ENCODE measurements at regions not wholly inside any gene's neighbourhood (a gene's known extent, or its start where the extent isn't known, plus 50 kb on each side); places are given as distances from the start of the nearest gene placed in this dataset.
A peak's percentile ranks its signal among the peaks of the same experiment; 100 is the strongest.
"Not testable (repeated sequence)": the region's sequence is repeated elsewhere in the genome, so short reads cannot be mapped to it uniquely, and the experiment has no call there.

DNA sequence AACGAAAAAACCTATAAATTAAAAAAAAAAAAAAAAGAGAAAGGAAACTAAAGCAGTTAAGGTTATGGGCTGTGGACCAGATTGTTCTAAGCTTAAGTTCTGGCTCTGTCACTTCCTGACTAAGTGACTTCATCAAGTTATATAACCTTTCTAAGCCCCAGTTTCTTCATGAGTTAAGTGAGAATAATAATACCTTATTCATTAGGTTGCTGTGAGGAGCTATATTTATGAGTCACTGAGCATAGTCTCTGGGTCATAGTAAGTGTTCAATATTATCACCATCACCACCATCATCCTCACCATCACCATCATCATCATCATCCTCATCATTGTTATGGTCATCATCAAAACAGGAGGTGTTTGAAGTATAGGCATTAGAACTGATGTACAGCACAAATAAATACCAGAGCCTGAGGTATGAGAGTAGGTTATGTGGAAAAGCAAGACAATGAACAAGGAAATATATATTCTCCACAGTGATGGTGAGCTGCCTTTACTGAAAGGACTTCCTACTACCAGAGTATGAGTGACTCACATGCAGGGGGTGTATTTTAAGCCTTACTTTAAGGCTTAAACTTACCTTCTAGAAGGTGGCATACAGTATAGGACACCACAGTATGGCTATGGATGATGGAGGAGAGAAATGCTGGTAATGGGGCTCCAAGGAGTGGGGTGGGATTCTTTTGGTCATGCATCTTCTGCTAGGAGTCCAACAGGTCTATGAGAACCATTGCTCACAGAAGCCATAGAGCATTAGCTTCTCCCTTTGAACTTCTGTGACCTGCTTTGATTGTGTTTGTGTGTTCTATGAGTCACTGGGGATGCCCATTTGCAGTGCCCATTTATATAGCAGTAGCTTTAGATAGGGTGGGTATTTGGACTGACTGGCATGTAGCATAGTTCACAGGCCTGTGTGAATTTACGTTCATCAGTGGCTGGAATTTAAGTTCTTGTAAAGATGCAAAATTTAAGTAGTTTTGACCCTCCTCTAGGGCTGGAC is 104.4 kb downstream of the KLF5 start:
- H3K9ac ChIP-seq (ENCODE audit: low read length), result no peak overlapping the region
- no peaks in the 10 kb centered on the region for H3K9me3 ChIP-seq (ENCODE audit: control insufficient read depth, low read length)
- H3K27me3 ChIP-seq (replicated peaks; ENCODE audit: control insufficient read depth, insufficient read depth, low read length), result no peaks in the 10 kb centered on the region
- DNase-seq (ENCODE audit: low read depth), result no peak
- H3K36me3 ChIP-seq (ENCODE audit: control insufficient read depth, insufficient read depth, low read length, severe bottlenecking), result no peaks in the 10 kb centered on the region
- H3K4me1 ChIP-seq (ENCODE audit: control insufficient read depth, insufficient read depth, low read length), result no peaks in the 10 kb centered on the region
- H3K4me3 ChIP-seq (ENCODE audit: low read length), result no peak overlapping the region

DNA sequence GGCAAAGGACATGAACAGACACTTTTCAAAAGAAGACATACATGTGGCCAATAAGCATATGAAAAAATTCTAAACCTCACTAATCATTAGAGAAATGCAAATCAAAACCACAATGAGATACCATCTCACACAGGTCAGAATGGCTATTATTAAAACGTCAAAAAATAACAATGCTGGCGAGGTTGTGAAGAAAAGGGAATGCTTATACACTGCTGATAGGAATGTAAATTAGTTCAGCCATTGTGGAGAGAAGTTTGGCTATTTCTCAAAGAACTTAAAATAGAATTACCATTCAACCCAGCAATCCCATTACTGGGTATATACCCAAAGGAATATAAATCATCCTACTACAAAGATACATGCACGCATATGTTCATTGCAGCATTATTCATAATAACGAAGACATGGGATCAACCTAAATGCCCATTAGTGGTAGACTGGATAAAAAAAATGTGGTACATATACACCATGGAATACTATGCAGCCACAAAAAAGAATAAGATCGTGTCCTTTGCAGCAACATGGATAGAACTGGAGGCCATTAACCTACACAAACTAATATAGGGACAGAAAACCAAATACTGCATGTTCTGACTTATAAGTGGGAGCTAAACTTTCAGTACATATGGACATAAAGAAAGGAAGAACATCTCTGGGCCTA is 101.7 kb downstream of the KLF5 start:
- not testable (repeated sequence) for H3K4me1 ChIP-seq (ENCODE audit: control insufficient read depth, insufficient read depth, low read length); H3K27me3 ChIP-seq (replicated peaks; ENCODE audit: control insufficient read depth, insufficient read depth, low read length); H3K4me3 ChIP-seq (ENCODE audit: low read length); H3K9me3 ChIP-seq (ENCODE audit: control insufficient read depth, low read length); H3K36me3 ChIP-seq (ENCODE audit: control insufficient read depth, insufficient read depth, low read length, severe bottlenecking); H3K9ac ChIP-seq (ENCODE audit: low read length); DNase-seq (ENCODE audit: low read depth)

DNA sequence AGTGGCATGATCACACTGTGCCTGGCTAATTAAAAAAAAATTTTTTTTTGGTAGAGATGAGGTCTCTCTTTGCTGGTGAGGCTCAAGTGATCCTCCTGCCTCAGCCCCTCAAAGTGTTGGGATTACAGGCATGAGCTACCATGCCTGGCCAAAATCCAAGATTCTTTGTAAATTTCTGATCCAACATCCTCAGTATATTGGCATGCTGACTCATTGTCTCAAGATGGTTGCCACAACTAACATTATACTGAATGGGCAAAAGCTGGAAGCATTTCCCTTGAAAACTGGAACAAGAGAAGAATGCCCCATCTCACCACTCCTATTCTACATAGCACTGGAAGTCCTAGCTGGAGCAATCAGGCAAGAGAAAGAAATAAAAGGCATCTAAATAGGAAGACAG is 100.0 kb downstream of the KLF5 start:
- DNase-seq (ENCODE audit: low read depth), result peak; percentile 46
- no peak overlapping the region for H3K4me3 ChIP-seq (ENCODE audit: low read length)
- H3K27me3 ChIP-seq (replicated peaks; ENCODE audit: control insufficient read depth, insufficient read depth, low read length), result no peaks in the 10 kb centered on the region
- H3K9me3 ChIP-seq (ENCODE audit: control insufficient read depth, low read length), result no peaks in the 10 kb centered on the region
- no peaks in the 10 kb centered on the region for H3K4me1 ChIP-seq (ENCODE audit: control insufficient read depth, insufficient read depth, low read length)
- no peak overlapping the region for H3K9ac ChIP-seq (ENCODE audit: low read length)
- no peaks in the 10 kb centered on the region for H3K36me3 ChIP-seq (ENCODE audit: control insufficient read depth, insufficient read depth, low read length, severe bottlenecking)

DNA sequence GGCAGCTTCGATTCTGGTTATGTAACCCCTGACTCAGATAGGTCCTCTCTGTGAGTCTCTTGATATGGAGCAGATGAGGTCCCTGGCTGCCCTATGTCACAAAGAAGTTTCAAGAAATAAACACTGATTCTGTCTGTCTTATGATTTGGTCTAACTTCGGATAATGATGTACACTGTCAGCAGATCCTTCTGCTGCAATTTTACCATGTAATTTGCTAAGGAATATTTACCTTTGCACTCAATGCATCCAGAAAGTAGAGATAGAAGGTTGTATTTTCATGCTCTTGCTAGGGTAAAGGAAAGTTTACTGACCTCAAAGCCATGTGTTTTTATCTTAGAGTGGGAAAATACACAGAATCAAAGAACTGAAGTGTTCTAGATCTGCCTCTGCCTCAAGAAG is 98.2 kb downstream of the KLF5 start:
- no peak for DNase-seq (ENCODE audit: low read depth)
- H3K27me3 ChIP-seq (replicated peaks; ENCODE audit: control insufficient read depth, insufficient read depth, low read length), result no peaks in the 10 kb centered on the region
- no peaks in the 10 kb centered on the region for H3K36me3 ChIP-seq (ENCODE audit: control insufficient read depth, insufficient read depth, low read length, severe bottlenecking)
- no peaks in the 10 kb centered on the region for H3K4me1 ChIP-seq (ENCODE audit: control insufficient read depth, insufficient read depth, low read length)
- H3K9me3 ChIP-seq (ENCODE audit: control insufficient read depth, low read length), result no peaks in the 10 kb centered on the region
- H3K9ac ChIP-seq (ENCODE audit: low read length), result no peak overlapping the region
- no peak overlapping the region for H3K4me3 ChIP-seq (ENCODE audit: low read length)

DNA sequence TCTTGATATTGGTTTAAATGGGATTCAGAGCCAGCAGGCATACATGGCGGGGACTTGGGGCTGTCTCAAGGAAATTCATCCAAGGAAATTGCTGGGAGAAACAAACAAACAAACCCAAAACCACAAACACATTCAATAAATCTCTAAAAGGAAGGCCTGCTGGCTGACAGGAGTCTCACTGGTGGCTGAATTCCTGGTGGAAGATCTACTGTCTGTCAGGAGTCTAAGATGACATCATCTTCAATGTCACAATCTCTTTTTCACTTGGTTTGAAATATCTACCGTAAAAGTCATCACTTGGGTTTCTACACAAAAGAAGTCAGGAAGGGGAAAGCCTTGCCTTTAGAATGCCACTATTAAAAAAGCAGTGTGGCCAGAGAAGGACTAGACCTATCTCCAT is 87.9 kb downstream of the KLF5 start:
- Histone ChIP-seq H3K36me3 (ENCODE audit: control insufficient read depth, insufficient read depth, low read length, severe bottlenecking) (no peaks in the 10 kb centered on the region), H3K4me1 (ENCODE audit: control insufficient read depth, insufficient read depth, low read length) (peaks cover 5% of the 10 kb centered on the region), H3K9me3 (ENCODE audit: control insufficient read depth, low read length) (no peaks in the 10 kb centered on the region), H3K4me3 (ENCODE audit: low read length) (no peak overlapping the region), H3K9ac (ENCODE audit: low read length) (no peak overlapping the region), H3K27me3 (replicated peaks; ENCODE audit: control insufficient read depth, insufficient read depth, low read length) (no peaks in the 10 kb centered on the region)
- DNase-seq (ENCODE audit: low read depth), result no peak

DNA sequence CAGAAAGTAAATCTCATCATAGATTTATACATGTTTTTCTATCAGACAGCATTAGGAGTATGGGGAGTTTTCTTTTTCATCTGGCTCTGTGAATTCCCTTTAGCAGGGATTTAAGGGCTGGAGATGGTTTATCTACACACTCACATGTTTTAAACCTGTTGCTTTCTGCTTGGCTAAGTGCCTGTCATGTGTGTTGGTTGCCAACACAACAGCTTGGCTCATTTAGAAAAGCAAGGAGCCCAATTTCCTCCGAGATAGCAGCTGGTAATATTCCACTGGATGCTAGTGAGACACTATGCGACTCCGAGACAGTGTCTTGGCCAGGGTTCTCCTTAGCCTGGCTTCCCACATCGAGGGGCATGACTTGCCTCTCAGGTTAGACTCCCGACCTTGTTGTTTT is 83.3 kb downstream of the KLF5 start:
- peak; percentile 8 for DNase-seq (ENCODE audit: low read depth)
- Histone ChIP-seq H3K9ac (ENCODE audit: low read length) (no peak overlapping the region), H3K36me3 (ENCODE audit: control insufficient read depth, insufficient read depth, low read length, severe bottlenecking) (no peaks in the 10 kb centered on the region)

DNA sequence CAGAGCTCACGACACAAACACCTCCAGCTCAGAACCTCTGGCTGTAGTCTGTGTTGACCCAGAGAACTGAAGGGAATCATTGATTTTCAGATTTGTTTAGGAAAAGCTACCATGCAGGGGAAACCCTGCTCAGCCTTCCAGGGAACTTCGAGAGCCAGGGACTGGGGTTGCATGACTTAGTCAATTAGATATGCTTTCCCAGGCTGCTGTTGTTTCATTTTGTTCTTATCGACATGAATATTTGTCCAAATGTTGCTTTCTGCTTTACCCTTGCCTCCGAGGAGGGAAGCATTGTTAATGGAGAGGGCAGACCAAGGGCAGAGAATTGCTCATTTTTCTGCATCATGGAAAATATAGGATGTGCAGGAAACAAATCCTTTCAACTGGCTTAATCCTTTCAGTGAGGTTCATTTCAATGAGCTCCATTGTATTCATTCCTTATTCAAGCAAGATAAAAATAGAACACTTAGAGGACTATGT is 82.5 kb downstream of the KLF5 start:
- Histone ChIP-seq H3K9me3 (ENCODE audit: control insufficient read depth, low read length) (no peaks in the 10 kb centered on the region), H3K27me3 (replicated peaks; ENCODE audit: control insufficient read depth, insufficient read depth, low read length) (no peaks in the 10 kb centered on the region), H3K4me3 (ENCODE audit: low read length) (peak overlapping the region; percentile 20), H3K9ac (ENCODE audit: low read length) (no peak overlapping the region), H3K4me1 (ENCODE audit: control insufficient read depth, insufficient read depth, low read length) (peaks cover 19% of the 10 kb centered on the region), H3K36me3 (ENCODE audit: control insufficient read depth, insufficient read depth, low read length, severe bottlenecking) (no peaks in the 10 kb centered on the region)
- DNase-seq (ENCODE audit: low read depth), result peak; percentile 68

More for the DNA sequence above, 83.3 kb downstream of the KLF5 start:
- no peaks in the 10 kb centered on the region for H3K27me3 ChIP-seq (replicated peaks; ENCODE audit: control insufficient read depth, insufficient read depth, low read length)
- H3K4me3 ChIP-seq (ENCODE audit: low read length), result no peak overlapping the region
- H3K9me3 ChIP-seq (ENCODE audit: control insufficient read depth, low read length), result no peaks in the 10 kb centered on the region
- peaks cover 19% of the 10 kb centered on the region for H3K4me1 ChIP-seq (ENCODE audit: control insufficient read depth, insufficient read depth, low read length)

DNA sequence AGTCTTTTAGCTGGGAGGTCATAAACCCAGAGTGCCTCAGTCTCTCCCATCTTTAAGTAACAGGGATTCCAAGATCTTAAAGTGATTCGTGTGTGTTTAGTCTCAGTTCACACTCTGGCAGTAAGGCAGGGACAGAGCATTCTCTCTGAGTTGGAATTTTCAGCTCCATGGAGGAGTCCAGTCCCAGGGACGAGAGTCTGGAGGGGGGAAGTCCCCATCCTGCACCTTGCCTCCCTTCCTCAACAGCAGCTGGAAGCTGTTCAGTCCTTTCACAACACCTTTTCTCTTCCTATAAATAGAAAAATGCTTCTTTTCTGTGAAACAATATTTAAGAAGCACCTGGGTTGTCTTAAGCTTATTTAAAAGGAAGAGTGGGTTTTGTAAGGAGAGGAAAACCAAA is 82.0 kb downstream of the KLF5 start:
- H3K36me3 ChIP-seq (ENCODE audit: control insufficient read depth, insufficient read depth, low read length, severe bottlenecking), result no peaks in the 10 kb centered on the region

DNA sequence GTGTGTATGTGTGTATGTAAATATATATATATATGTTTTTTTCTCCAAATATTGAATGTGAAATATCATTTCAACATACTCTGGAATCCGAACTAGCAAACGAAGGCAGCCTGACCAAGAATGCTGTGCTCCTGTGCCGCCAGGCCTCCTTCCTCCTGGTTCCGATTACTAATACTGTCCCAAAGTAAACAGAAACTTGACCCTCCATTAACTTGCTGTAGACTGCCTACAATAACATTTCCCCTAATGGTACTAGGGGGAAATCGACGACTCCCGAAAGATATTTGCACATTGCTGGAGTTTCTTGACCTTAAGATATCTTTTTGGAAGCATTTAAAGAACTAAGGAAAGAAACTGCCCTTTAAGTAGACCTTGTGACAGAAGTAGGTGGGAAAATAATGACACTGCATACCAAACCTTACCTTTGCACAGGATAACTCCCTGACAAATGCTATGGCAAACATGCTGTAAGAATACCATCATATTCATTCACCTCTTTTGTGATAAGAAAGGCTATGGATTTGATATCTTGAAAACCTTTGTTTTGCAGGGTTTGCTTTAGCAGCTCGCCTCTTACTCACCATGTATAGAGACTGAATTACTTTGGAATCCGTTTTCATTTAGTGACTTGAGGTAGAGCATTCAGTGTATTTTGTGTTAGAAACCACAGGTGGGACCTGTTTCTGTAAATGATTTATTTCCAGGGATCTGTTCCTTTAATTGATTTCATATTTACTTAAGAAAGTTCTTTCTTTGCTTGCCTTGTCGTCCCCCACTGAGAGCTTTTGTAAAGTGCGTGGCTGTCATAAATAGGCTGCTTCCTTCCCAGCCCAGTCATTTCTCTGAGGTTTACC is 80.1 kb downstream of the KLF5 start:
- no peaks in the 10 kb centered on the region for H3K27me3 ChIP-seq (replicated peaks; ENCODE audit: control insufficient read depth, insufficient read depth, low read length)
- no peak overlapping the region for H3K9ac ChIP-seq (ENCODE audit: low read length)
- peaks cover 19% of the 10 kb centered on the region for H3K4me1 ChIP-seq (ENCODE audit: control insufficient read depth, insufficient read depth, low read length)
- no peaks in the 10 kb centered on the region for H3K9me3 ChIP-seq (ENCODE audit: control insufficient read depth, low read length)
- DNase-seq (ENCODE audit: low read depth), result peak; percentile 45
- no peak overlapping the region for H3K4me3 ChIP-seq (ENCODE audit: low read length)
- no peaks in the 10 kb centered on the region for H3K36me3 ChIP-seq (ENCODE audit: control insufficient read depth, insufficient read depth, low read length, severe bottlenecking)

More for the DNA sequence above, 82.0 kb downstream of the KLF5 start:
- Histone ChIP-seq H3K4me3 (ENCODE audit: low read length) (peak overlapping the region; percentile 20), H3K9me3 (ENCODE audit: control insufficient read depth, low read length) (no peaks in the 10 kb centered on the region), H3K4me1 (ENCODE audit: control insufficient read depth, insufficient read depth, low read length) (peaks cover 19% of the 10 kb centered on the region), H3K27me3 (replicated peaks; ENCODE audit: control insufficient read depth, insufficient read depth, low read length) (no peaks in the 10 kb centered on the region), H3K9ac (ENCODE audit: low read length) (no peak overlapping the region)
- DNase-seq (ENCODE audit: low read depth), result peak; percentile 9

DNA sequence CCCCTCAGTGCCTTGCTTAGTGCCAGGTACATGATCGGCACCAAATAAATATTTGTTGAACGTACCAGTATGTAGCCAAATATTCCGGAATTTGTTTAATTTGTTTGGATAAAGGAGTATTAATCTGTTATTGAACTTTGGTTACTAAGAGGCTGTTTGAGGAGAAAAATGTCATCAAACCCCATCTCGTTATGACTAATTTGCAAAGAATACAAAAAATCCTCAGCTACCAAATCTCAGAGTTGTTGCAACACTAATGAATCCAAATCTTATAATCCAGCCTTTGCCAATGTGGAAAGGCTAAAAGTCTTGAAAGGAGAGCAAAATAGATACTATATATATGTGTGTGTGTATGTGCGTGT is 79.5 kb downstream of the KLF5 start:
- Histone ChIP-seq H3K4me3 (ENCODE audit: low read length) (no peak overlapping the region), H3K4me1 (ENCODE audit: control insufficient read depth, insufficient read depth, low read length) (peaks cover 19% of the 10 kb centered on the region), H3K9ac (ENCODE audit: low read length) (no peak overlapping the region), H3K36me3 (ENCODE audit: control insufficient read depth, insufficient read depth, low read length, severe bottlenecking) (no peaks in the 10 kb centered on the region), H3K27me3 (replicated peaks; ENCODE audit: control insufficient read depth, insufficient read depth, low read length) (no peaks in the 10 kb centered on the region), H3K9me3 (ENCODE audit: control insufficient read depth, low read length) (no peaks in the 10 kb centered on the region)
- peak; percentile 59 for DNase-seq (ENCODE audit: low read depth)

DNA sequence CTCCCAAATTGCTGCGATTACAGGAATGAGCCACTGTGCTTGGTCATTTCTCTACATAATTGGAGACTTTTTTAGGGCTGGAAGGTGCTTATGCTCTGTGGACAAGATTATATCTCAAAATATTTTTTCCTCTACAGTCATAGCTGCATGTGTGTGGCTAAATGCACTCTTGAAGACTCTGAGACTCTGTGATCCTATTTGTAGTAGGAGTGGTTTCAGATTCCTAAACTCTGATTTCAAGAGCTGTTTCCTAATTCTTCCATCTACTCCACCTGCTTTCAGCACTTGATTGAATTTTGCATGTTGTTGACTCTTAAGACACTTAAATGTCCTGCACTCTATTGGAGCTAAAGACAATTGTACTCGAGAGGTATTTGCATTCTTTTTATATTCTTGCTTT is 78.0 kb downstream of the KLF5 start:
- DNase-seq (ENCODE audit: low read depth), result peak; percentile 18
- no peak overlapping the region for H3K9ac ChIP-seq (ENCODE audit: low read length)
- peaks cover 14% of the 10 kb centered on the region for H3K4me1 ChIP-seq (ENCODE audit: control insufficient read depth, insufficient read depth, low read length)
- H3K27me3 ChIP-seq (replicated peaks; ENCODE audit: control insufficient read depth, insufficient read depth, low read length), result no peaks in the 10 kb centered on the region
- no peaks in the 10 kb centered on the region for H3K9me3 ChIP-seq (ENCODE audit: control insufficient read depth, low read length)
- no peak overlapping the region for H3K4me3 ChIP-seq (ENCODE audit: low read length)
- no peaks in the 10 kb centered on the region for H3K36me3 ChIP-seq (ENCODE audit: control insufficient read depth, insufficient read depth, low read length, severe bottlenecking)
